Gastroesophageal sphincter (tissue), 3 donors: ENCODE measurements at regions not wholly inside any gene's neighbourhood (a gene's known extent, or its start where the extent isn't known, plus 50 kb on each side); places are given as distances from the start of the nearest gene placed in this dataset.

ENCODE experiments used
- CTCF ChIP-seq, 4 experiments: fragments of 200-600 bp in 2 of 4; fragments of 450-650 bp in 2 of 4; sonication (generic) in 1 of 4; IDR thresholded peaks; one replicate each; pipeline ENCODE4 v1.5.1; 2017 to 2019; ENCODE audit warnings: antibody characterized with exemption in 4 of 4, mild to moderate bottlenecking in 2 of 4, moderate library complexity in 2 of 4
- EP300 ChIP-seq: sonication (generic); formaldehyde crosslinking; IDR thresholded peaks from one replicate; pipeline ENCODE4 v1.6.1; 2017; ENCODE audit warnings: antibody characterized with exemption, mild to moderate bottlenecking

GRCh38 chr2:4445821-4446220 is 742.4 kb downstream of the DCDC2C start:
- TF ChIP-seq CTCF (IDR thresholded peaks at IDR 0.05) (no peak), EP300 (no peak)
